HG03439 (cell line): ENCODE measurements at regions not wholly inside any gene's neighbourhood (a gene's known extent, or its start where the extent isn't known, plus 50 kb on each side); places are given as distances from the start of the nearest gene placed in this dataset.
"Not testable (repeated sequence)": the region's sequence is repeated elsewhere in the genome, so short reads cannot be mapped to it uniquely, and the experiment has no call there.

ENCODE experiments used
- ATAC-seq: cut with Tn5 transposase; IDR thresholded peaks from one replicate; pipeline ENCODE4 v1.9.1; 2021; ENCODE audit warnings: mild to moderate bottlenecking, moderate library complexity; ENCODE audit not compliant: unreplicated experiment

DNA sequence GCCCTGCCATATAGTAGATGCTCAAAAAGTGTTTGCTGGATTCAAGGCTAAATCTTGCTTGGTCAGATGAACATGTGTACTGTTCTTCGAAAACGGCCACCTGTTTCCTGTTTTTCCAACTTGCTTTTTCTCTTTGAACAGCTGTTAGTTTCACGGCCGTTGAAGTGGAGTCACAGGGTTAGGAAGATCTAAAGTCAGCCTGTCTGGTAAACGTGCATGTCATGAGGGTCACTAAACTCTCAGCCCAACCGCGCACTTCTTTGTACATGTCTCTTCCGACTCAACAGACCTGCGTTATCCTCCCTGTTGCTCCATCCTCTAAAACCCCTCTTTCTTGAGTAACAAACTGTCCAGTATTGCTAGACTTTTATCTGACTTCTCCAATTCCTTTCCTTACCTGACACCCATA, 93.2 kb upstream of the MAN1A1 start:
- ATAC-seq, result no peak

DNA sequence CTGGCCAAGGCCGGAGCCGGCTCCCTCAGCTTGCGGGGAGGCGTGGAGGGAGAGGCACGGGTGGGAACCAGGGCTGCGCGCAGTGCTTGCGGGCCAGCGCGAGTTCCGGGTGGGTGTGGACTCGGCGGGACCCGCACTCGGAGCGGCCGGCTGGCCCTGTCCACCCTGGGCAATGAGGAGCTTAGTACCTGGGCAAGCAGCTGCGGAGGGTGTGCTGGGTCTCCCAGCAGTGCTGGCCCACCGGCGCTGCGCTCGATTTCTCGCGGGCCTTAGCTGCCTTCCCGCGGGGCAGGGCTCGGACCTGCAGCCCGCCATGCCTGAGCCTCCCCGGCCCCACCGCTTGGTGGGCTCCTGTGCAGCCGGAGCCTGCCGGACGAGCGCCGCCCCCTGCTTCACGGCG, 91.4 kb upstream of the MAN1A1 start:
- no peak for ATAC-seq

- ATAC-seq, result no peak
These were observed 87.0 kb upstream of the MAN1A1 start for GRCh38 chr6:119436583-119436982.

GRCh38 chr6:119431799-119432198, 82.2 kb upstream of the MAN1A1 start:
- ATAC-seq, result no peak

GRCh38 chr6:119430805-119431204, 81.2 kb upstream of the MAN1A1 start:
- ATAC-seq, result no peak

DNA sequence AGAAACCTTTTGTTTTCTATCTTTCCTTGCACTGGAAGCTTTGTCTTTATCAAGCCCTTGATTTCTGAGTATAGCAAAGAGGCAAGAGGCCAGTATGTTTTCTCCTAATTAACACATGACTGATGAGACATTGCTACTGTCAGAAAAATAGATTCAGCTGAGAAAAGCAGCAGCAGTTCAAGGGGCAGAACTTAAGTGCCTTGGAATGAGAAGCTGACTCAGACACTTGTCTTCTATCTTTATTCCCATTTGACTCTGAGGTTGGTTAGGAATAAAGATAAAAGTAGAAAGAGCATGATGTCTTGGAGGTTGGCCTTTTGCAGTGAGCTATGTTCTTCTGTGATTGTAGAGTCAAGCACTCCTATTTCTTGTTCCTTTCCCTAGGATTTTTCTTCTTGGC, 79.1 kb upstream of the MAN1A1 start:
- ATAC-seq, result no peak

GRCh38 chr6:119426619-119427018, 77.1 kb upstream of the MAN1A1 start:
- ATAC-seq, result no peak

DNA sequence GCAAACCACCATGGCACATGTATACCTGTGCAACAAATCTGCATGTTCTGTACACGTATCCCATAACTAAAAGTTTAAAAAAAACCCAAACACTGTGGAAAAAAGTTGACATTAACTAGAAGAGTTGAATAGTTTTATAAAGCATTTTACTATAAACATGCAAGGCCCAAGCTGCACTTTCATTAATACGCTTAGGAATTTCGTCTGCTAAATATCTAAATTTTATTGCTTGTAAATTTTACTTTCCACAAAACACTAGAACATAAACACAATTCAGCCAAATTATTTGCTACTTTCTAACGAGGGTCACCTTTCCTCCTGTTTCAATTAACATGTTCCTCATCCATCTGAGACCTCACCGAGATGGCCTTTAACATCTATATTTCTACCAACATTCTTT, 74.4 kb upstream of the MAN1A1 start:
- no peak for ATAC-seq

- not testable (repeated sequence) for ATAC-seq
These were observed 68.5 kb upstream of the MAN1A1 start for GRCh38 chr6:119418084-119418483.

- no peak for ATAC-seq
These were observed 57.6 kb upstream of the MAN1A1 start for GRCh38 chr6:119407156-119407555.

DNA sequence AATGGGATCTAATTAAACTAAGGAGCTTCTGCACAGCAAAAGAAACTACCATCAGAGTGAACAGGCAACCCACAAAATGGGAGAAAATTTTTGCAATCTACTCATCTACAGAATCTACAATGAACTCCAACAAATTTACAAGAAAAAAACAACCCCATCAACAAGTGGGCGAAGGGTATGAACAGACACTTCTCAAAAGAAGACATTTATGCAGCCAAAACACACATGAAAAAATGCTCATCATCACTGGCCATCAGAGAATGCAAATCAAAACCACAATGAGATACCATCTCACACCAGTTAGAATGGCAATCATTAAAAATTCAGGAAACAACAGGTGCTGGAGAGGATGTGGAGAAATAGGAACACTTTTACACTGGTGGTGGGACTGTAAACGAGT, 55.6 kb upstream of the MAN1A1 start:
- not testable (repeated sequence) for ATAC-seq
